ENCODE measurements at regions not wholly inside any gene's neighbourhood (a gene's known extent, or its start where the extent isn't known, plus 50 kb on each side); places are given as distances from the start of the nearest gene placed in this dataset.

GRCh38 chr14:34266344-34266743 lies 195.7 kb downstream of the SPTSSA start:
- CTCF ChIA-PET = no interaction called here

GRCh38 chr14:34262127-34262910 lies 199.7 kb downstream of the SPTSSA start:
- no peaks in the 10 kb centered on the region for H3K36me3 Mint-ChIP-seq
- no peaks in the 10 kb centered on the region; the same call in none of the 2 replicates for H3K27me3 Mint-ChIP-seq (ENCODE audit: low read depth)
- no peak for ATAC-seq
- ChIA-PET CTCF (no interaction called here), POLR2A (no interaction called here)
- DNase-seq (ENCODE audit: low spot score) = no peak
- no peak overlapping the region for H3K4me3 Mint-ChIP-seq
- H3K4me1 Mint-ChIP-seq = peaks cover 8% of the 10 kb centered on the region
- peaks cover 14% of the 10 kb centered on the region for H3K9me3 Mint-ChIP-seq
- TF ChIP-seq RORB (CRISPR knock-in tag; IDR thresholded peaks at IDR 0.05) = no peak
- TF ChIP-seq, protein P1, sequence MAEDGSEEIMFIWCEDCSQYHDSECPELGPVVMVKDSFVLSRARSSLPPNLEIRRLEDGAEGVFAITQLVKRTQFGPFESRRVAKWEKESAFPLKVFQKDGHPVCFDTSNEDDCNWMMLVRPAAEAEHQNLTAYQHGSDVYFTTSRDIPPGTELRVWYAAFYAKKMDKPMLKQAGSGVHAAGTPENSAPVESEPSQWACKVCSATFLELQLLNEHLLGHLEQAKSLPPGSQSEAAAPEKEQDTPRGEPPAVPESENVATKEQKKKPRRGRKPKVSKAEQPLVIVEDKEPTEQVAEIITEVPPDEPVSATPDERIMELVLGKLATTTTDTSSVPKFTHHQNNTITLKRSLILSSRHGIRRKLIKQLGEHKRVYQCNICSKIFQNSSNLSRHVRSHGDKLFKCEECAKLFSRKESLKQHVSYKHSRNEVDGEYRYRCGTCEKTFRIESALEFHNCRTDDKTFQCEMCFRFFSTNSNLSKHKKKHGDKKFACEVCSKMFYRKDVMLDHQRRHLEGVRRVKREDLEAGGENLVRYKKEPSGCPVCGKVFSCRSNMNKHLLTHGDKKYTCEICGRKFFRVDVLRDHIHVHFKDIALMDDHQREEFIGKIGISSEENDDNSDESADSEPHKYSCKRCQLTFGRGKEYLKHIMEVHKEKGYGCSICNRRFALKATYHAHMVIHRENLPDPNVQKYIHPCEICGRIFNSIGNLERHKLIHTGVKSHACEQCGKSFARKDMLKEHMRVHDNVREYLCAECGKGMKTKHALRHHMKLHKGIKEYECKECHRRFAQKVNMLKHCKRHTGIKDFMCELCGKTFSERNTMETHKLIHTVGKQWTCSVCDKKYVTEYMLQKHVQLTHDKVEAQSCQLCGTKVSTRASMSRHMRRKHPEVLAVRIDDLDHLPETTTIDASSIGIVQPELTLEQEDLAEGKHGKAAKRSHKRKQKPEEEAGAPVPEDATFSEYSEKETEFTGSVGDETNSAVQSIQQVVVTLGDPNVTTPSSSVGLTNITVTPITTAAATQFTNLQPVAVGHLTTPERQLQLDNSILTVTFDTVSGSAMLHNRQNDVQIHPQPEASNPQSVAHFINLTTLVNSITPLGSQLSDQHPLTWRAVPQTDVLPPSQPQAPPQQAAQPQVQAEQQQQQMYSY (CRISPR knock-in tag; IDR thresholded peaks at IDR 0.05) = peak; percentile 34; the same call in 1 of the 2 replicates
- H3K27ac Mint-ChIP-seq = no peak overlapping the region

More at GRCh38 chr14:34266344-34266743, 195.7 kb downstream of the SPTSSA start:
- no peak for TF ChIP-seq MXD4 (CRISPR knock-in tag; IDR thresholded peaks at IDR 0.05; ENCODE audit: borderline replicate concordance)
- no peak for ATAC-seq
- H3K9me3 Mint-ChIP-seq = peaks cover 14% of the 10 kb centered on the region
- no peak overlapping the region for H3K27ac Mint-ChIP-seq
- no peaks in the 10 kb centered on the region; the same call in none of the 2 replicates for H3K27me3 Mint-ChIP-seq (ENCODE audit: low read depth)
- POLR2A ChIA-PET = no interaction called here
- H3K4me1 Mint-ChIP-seq = peaks cover 8% of the 10 kb centered on the region
- H3K36me3 Mint-ChIP-seq = no peaks in the 10 kb centered on the region
- no peak overlapping the region for H3K4me3 Mint-ChIP-seq
- DNase-seq (ENCODE audit: low spot score) = no peak

GRCh38 chr14:34259996-34260395 lies 202.0 kb downstream of the SPTSSA start:
- ATAC-seq = no peak
- Mint-ChIP-seq H3K27ac (no peak overlapping the region), H3K9me3 (peaks cover 14% of the 10 kb centered on the region), H3K36me3 (no peaks in the 10 kb centered on the region), H3K4me1 (peaks cover 8% of the 10 kb centered on the region), H3K27me3 (ENCODE audit: low read depth) (no peaks in the 10 kb centered on the region; the same call in none of the 2 replicates), H3K4me3 (no peak overlapping the region)
- ChIA-PET CTCF (interaction anchor here (1.2 kb wide), 1 partner anchor 41 kb away, joined by 4 read pairs; no protein-coding TSS in a partner anchor), POLR2A (no interaction called here)
- DNase-seq (ENCODE audit: low spot score) = no peak
- TF ChIP-seq ARID4B (CRISPR knock-in tag; IDR thresholded peaks at IDR 0.05; ENCODE audit: borderline replicate concordance) (no peak), ETV6 (CRISPR knock-in tag; IDR thresholded peaks at IDR 0.05) (no peak), NFYB (CRISPR knock-in tag; conservative IDR thresholded peaks at IDR 0.05; ENCODE audit: low read depth) (no peak), SMAD4 (CRISPR knock-in tag; IDR thresholded peaks at IDR 0.05) (no peak), CBFB (CRISPR knock-in tag; IDR thresholded peaks at IDR 0.05; ENCODE audit: low read depth) (no peak), TEAD1 (CRISPR knock-in tag; IDR thresholded peaks at IDR 0.05) (no peak), TEAD4 (CRISPR knock-in tag; IDR thresholded peaks at IDR 0.05) (no peak), HMGA2 (CRISPR knock-in tag; IDR thresholded peaks at IDR 0.05) (no peak), FOXP4 (CRISPR knock-in tag; IDR thresholded peaks at IDR 0.05) (no peak), CTCF (IDR thresholded peaks at IDR 0.05) (no peak), NR1H2 (CRISPR knock-in tag; IDR thresholded peaks at IDR 0.05) (no peak), USF2 (CRISPR knock-in tag; IDR thresholded peaks at IDR 0.05) (no peak)
- TF ChIP-seq, protein P2, sequence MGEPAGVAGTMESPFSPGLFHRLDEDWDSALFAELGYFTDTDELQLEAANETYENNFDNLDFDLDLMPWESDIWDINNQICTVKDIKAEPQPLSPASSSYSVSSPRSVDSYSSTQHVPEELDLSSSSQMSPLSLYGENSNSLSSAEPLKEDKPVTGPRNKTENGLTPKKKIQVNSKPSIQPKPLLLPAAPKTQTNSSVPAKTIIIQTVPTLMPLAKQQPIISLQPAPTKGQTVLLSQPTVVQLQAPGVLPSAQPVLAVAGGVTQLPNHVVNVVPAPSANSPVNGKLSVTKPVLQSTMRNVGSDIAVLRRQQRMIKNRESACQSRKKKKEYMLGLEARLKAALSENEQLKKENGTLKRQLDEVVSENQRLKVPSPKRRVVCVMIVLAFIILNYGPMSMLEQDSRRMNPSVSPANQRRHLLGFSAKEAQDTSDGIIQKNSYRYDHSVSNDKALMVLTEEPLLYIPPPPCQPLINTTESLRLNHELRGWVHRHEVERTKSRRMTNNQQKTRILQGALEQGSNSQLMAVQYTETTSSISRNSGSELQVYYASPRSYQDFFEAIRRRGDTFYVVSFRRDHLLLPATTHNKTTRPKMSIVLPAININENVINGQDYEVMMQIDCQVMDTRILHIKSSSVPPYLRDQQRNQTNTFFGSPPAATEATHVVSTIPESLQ (CRISPR knock-in tag; IDR thresholded peaks at IDR 0.05) = no peak
